ENCODE measurements at regions not wholly inside any gene's neighbourhood (a gene's known extent, or its start where the extent isn't known, plus 50 kb on each side); places are given as distances from the start of the nearest gene placed in this dataset.

- Histone ChIP-seq H3K4me3 (ENCODE audit: low read depth in 1 of 5, low read length in 5 of 5) (no peak overlapping the region), H3K36me3 (ENCODE audit: control insufficient read depth in 5 of 5, insufficient read depth in 5 of 5, low read length in 5 of 5) (no peaks in the 10 kb centered on the region), H3K9ac (ENCODE audit: low read length in 5 of 5) (no peak overlapping the region), H3K27me3 (ENCODE audit: control insufficient read depth in 5 of 5, insufficient read depth in 4 of 5, low read length in 5 of 5) (no peaks in the 10 kb centered on the region), H3K4me1 (ENCODE audit: control insufficient read depth in 5 of 5, insufficient read depth in 5 of 5, low read length in 5 of 5) (no peaks in the 10 kb centered on the region), H3K27ac (ENCODE audit: low read depth, low read length) (no peak overlapping the region), H3K9me3 (ENCODE audit: control insufficient read depth in 5 of 5, low read length in 5 of 5) (peaks cover 0 to 9% (median 4%) of the 10 kb centered on the region in 5 donors)
Observed at GRCh38 chr2:2825516-2826208, 494.6 kb upstream of the MYT1L start.

- H3K4me3 ChIP-seq (ENCODE audit: low read depth in 1 of 5, low read length in 5 of 5) = no peak overlapping the region
- H3K4me1 ChIP-seq (ENCODE audit: control insufficient read depth in 5 of 5, insufficient read depth in 5 of 5, low read length in 5 of 5) = no peaks in the 10 kb centered on the region
- H3K9me3 ChIP-seq (ENCODE audit: control insufficient read depth in 5 of 5, low read length in 5 of 5) = peaks cover 0 to 9% (median 4%) of the 10 kb centered on the region in 5 donors
- no peak overlapping the region for H3K27ac ChIP-seq (ENCODE audit: low read depth, low read length)
- no peaks in the 10 kb centered on the region for H3K27me3 ChIP-seq (ENCODE audit: control insufficient read depth in 5 of 5, insufficient read depth in 4 of 5, low read length in 5 of 5)
- H3K36me3 ChIP-seq (ENCODE audit: control insufficient read depth in 5 of 5, insufficient read depth in 5 of 5, low read length in 5 of 5) = no peaks in the 10 kb centered on the region
- no peak overlapping the region for H3K9ac ChIP-seq (ENCODE audit: low read length in 5 of 5)
Observed at GRCh38 chr2:2825062-2825461, 494.0 kb upstream of the MYT1L start.

DNA sequence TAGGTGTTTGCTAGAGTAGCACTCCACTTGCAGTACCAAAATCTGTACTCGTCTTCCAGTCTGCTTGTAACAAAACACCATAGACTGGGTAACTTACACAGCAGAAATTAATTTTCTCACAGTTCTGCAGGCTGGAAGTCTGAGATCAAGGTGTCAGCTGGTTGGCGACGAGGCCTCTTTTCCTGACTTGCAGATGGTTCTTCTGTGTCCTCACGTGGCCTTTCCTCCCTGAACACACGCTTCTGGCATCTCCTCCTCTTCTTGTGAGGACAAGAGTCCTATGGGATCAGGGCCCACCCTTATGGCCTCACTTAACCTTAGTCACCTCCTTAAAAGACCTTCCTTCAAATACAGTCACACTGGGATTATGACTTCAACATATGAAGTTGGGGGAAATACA lies 493.5 kb upstream of the MYT1L start:
- H3K4me1 ChIP-seq (ENCODE audit: control insufficient read depth in 5 of 5, insufficient read depth in 5 of 5, low read length in 5 of 5) = no peaks in the 10 kb centered on the region
- peaks cover 0 to 9% (median 4%) of the 10 kb centered on the region in 5 donors for H3K9me3 ChIP-seq (ENCODE audit: control insufficient read depth in 5 of 5, low read length in 5 of 5)
- H3K27ac ChIP-seq (ENCODE audit: low read depth, low read length) = no peak overlapping the region
- no peak overlapping the region for H3K4me3 ChIP-seq (ENCODE audit: low read depth in 1 of 5, low read length in 5 of 5)
- H3K36me3 ChIP-seq (ENCODE audit: control insufficient read depth in 5 of 5, insufficient read depth in 5 of 5, low read length in 5 of 5) = no peaks in the 10 kb centered on the region
- no peaks in the 10 kb centered on the region for H3K27me3 ChIP-seq (ENCODE audit: control insufficient read depth in 5 of 5, insufficient read depth in 4 of 5, low read length in 5 of 5)
- no peak overlapping the region for H3K9ac ChIP-seq (ENCODE audit: low read length in 5 of 5)

DNA sequence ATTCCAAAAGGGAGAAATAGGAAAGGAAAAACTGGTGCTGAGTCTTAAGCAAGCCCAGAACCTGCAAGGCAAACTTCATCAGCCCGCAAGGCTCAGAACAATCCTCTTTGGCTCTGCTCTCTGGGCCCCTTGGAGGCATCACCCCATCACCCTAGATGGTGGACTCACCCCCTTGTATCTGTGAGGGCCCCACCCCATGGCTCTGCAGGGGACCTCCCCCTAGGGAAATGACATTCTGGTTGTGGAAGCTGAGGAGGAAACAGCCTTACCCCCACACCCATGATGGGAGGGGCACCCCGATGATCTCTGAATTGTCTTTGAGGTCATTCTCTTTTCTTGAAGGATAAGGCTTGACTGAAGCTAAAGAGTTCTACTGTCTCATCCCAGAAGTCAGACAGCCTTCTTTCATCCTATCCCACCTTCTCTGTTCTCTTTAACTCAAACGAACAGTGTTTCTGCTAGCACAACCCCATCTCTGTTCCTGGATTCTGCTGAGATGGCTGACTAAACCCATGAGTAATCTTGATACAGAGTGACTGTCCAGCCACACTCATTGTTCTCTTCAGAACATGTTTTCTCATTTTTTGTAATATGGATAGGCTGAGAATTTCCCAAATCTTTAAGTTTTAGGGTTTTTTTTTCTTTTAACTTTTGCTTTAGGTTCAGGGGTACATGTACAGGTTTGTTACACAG lies 492.1 kb upstream of the MYT1L start:
- no peaks in the 10 kb centered on the region for H3K4me1 ChIP-seq (ENCODE audit: control insufficient read depth in 5 of 5, insufficient read depth in 5 of 5, low read length in 5 of 5)
- no peak overlapping the region for H3K9ac ChIP-seq (ENCODE audit: low read length in 5 of 5)
- H3K27me3 ChIP-seq (ENCODE audit: control insufficient read depth in 5 of 5, insufficient read depth in 4 of 5, low read length in 5 of 5) = no peaks in the 10 kb centered on the region
- peaks cover 0 to 9% (median 4%) of the 10 kb centered on the region in 5 donors for H3K9me3 ChIP-seq (ENCODE audit: control insufficient read depth in 5 of 5, low read length in 5 of 5)
- no peak overlapping the region for H3K27ac ChIP-seq (ENCODE audit: low read depth, low read length)
- no peaks in the 10 kb centered on the region for H3K36me3 ChIP-seq (ENCODE audit: control insufficient read depth in 5 of 5, insufficient read depth in 5 of 5, low read length in 5 of 5)
- no peak overlapping the region for H3K4me3 ChIP-seq (ENCODE audit: low read depth in 1 of 5, low read length in 5 of 5)

DNA sequence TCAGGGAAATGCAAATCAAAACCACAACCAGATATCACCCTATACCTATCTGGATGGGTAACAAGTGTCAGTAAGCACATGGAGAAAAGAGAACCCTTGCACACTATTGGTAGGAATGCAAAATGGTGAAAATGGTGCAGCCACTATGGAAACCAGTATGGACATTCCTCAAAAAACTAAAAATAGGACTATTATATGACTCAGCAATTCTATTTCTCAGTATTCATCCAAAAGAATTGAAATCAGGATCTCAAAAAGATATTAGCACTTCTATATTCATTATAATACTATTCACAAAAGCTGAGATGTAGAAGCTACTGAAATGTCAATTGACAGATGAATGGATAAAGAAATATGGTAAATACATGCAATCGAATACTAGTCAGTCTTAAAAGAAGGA lies 491.1 kb upstream of the MYT1L start:
- H3K27me3 ChIP-seq (ENCODE audit: control insufficient read depth in 5 of 5, insufficient read depth in 4 of 5, low read length in 5 of 5) = no peaks in the 10 kb centered on the region
- H3K9ac ChIP-seq (ENCODE audit: low read length in 5 of 5) = no peak overlapping the region
- H3K27ac ChIP-seq (ENCODE audit: low read depth, low read length) = no peak overlapping the region
- H3K4me3 ChIP-seq (ENCODE audit: low read depth in 1 of 5, low read length in 5 of 5) = no peak overlapping the region
- peaks cover 0 to 9% (median 4%) of the 10 kb centered on the region in 5 donors for H3K9me3 ChIP-seq (ENCODE audit: control insufficient read depth in 5 of 5, low read length in 5 of 5)
- H3K4me1 ChIP-seq (ENCODE audit: control insufficient read depth in 5 of 5, insufficient read depth in 5 of 5, low read length in 5 of 5) = no peaks in the 10 kb centered on the region
- no peaks in the 10 kb centered on the region for H3K36me3 ChIP-seq (ENCODE audit: control insufficient read depth in 5 of 5, insufficient read depth in 5 of 5, low read length in 5 of 5)

DNA sequence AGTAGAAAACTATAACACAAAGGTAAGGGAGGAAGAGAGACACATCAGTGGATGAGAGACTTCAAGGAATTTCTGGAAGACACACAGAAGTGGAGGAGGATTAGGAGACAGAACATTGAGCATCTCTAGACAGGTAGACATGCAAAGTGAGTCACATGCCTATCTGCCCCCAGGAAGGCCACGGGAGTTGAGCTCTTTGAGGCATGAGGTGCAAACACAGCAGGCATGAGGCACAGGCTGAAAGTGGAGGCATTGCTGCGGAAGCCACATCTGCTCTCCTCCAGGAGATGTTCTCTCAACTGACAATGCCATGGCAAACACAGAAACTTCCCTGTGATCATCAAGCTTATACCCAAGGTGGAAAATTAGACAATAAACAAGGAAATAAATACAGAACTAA lies 481.6 kb upstream of the MYT1L start:
- H3K9ac ChIP-seq (ENCODE audit: low read length in 5 of 5) = no peak overlapping the region
- no peaks in the 10 kb centered on the region for H3K36me3 ChIP-seq (ENCODE audit: control insufficient read depth in 5 of 5, insufficient read depth in 5 of 5, low read length in 5 of 5)
- no peak overlapping the region for H3K27ac ChIP-seq (ENCODE audit: low read depth, low read length)
- no peaks in the 10 kb centered on the region for H3K27me3 ChIP-seq (ENCODE audit: control insufficient read depth in 5 of 5, insufficient read depth in 4 of 5, low read length in 5 of 5)
- H3K9me3 ChIP-seq (ENCODE audit: control insufficient read depth in 5 of 5, low read length in 5 of 5) = peaks cover 0 to 17% (median 14%) of the 10 kb centered on the region in 5 donors
- H3K4me3 ChIP-seq (ENCODE audit: low read depth in 1 of 5, low read length in 5 of 5) = no peak overlapping the region
- no peaks in the 10 kb centered on the region for H3K4me1 ChIP-seq (ENCODE audit: control insufficient read depth in 5 of 5, insufficient read depth in 5 of 5, low read length in 5 of 5)

- Histone ChIP-seq H3K36me3 (ENCODE audit: control insufficient read depth in 5 of 5, insufficient read depth in 5 of 5, low read length in 5 of 5) (no peaks in the 10 kb centered on the region), H3K27ac (ENCODE audit: low read depth, low read length) (no peak overlapping the region), H3K27me3 (ENCODE audit: control insufficient read depth in 5 of 5, insufficient read depth in 4 of 5, low read length in 5 of 5) (no peaks in the 10 kb centered on the region), H3K9ac (ENCODE audit: low read length in 5 of 5) (no peak overlapping the region), H3K4me1 (ENCODE audit: control insufficient read depth in 5 of 5, insufficient read depth in 5 of 5, low read length in 5 of 5) (no peaks in the 10 kb centered on the region), H3K9me3 (ENCODE audit: control insufficient read depth in 5 of 5, low read length in 5 of 5) (peaks cover 0 to 17% (median 14%) of the 10 kb centered on the region in 5 donors), H3K4me3 (ENCODE audit: low read depth in 1 of 5, low read length in 5 of 5) (no peak overlapping the region)
Observed at GRCh38 chr2:2812117-2812516, 481.0 kb upstream of the MYT1L start.

- Histone ChIP-seq H3K27ac (ENCODE audit: low read depth, low read length) (no peak overlapping the region), H3K27me3 (ENCODE audit: control insufficient read depth in 5 of 5, insufficient read depth in 4 of 5, low read length in 5 of 5) (no peaks in the 10 kb centered on the region), H3K4me3 (ENCODE audit: low read depth in 1 of 5, low read length in 5 of 5) (no peak overlapping the region), H3K9me3 (ENCODE audit: control insufficient read depth in 5 of 5, low read length in 5 of 5) (peaks cover 0 to 17% (median 14%) of the 10 kb centered on the region in 5 donors), H3K4me1 (ENCODE audit: control insufficient read depth in 5 of 5, insufficient read depth in 5 of 5, low read length in 5 of 5) (no peaks in the 10 kb centered on the region), H3K36me3 (ENCODE audit: control insufficient read depth in 5 of 5, insufficient read depth in 5 of 5, low read length in 5 of 5) (no peaks in the 10 kb centered on the region), H3K9ac (ENCODE audit: low read length in 5 of 5) (no peak overlapping the region)
Observed at GRCh38 chr2:2810504-2810903, 479.4 kb upstream of the MYT1L start.

DNA sequence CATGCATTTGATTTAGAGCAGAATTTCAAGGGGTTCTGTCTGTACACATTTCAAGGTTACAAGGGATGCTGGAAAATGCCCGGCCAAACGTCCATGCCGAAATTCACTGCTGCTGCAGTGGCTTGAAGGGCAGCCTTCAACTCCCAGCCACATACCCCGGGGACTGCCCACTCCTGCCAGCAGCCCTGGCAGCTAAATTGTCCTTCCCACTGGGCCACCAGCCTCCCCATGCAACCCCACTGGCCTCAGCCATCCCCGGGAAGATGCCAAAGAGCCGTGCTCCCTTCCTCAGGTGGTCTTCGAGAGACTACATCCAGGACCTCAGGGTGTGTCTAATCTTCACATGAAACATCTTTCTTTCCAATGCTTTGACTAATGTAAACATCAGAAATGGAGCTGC lies 478.7 kb upstream of the MYT1L start:
- H3K36me3 ChIP-seq (ENCODE audit: control insufficient read depth in 5 of 5, insufficient read depth in 5 of 5, low read length in 5 of 5) = no peaks in the 10 kb centered on the region
- H3K4me3 ChIP-seq (ENCODE audit: low read depth in 1 of 5, low read length in 5 of 5) = no peak overlapping the region
- no peaks in the 10 kb centered on the region for H3K4me1 ChIP-seq (ENCODE audit: control insufficient read depth in 5 of 5, insufficient read depth in 5 of 5, low read length in 5 of 5)
- H3K9me3 ChIP-seq (ENCODE audit: control insufficient read depth in 5 of 5, low read length in 5 of 5) = peaks cover 0 to 17% (median 14%) of the 10 kb centered on the region in 5 donors
- H3K27me3 ChIP-seq (ENCODE audit: control insufficient read depth in 5 of 5, insufficient read depth in 4 of 5, low read length in 5 of 5) = no peaks in the 10 kb centered on the region
- H3K27ac ChIP-seq (ENCODE audit: low read depth, low read length) = no peak overlapping the region
- H3K9ac ChIP-seq (ENCODE audit: low read length in 5 of 5) = no peak overlapping the region

GRCh38 chr2:2808551-2809058 lies 477.5 kb upstream of the MYT1L start:
- Histone ChIP-seq H3K4me3 (ENCODE audit: low read depth in 1 of 5, low read length in 5 of 5) (no peak overlapping the region), H3K27me3 (ENCODE audit: control insufficient read depth in 5 of 5, insufficient read depth in 4 of 5, low read length in 5 of 5) (no peaks in the 10 kb centered on the region), H3K27ac (ENCODE audit: low read depth, low read length) (no peak overlapping the region), H3K36me3 (ENCODE audit: control insufficient read depth in 5 of 5, insufficient read depth in 5 of 5, low read length in 5 of 5) (no peaks in the 10 kb centered on the region), H3K9ac (ENCODE audit: low read length in 5 of 5) (no peak overlapping the region), H3K9me3 (ENCODE audit: control insufficient read depth in 5 of 5, low read length in 5 of 5) (peaks cover 0 to 10% (median 7%) of the 10 kb centered on the region in 5 donors), H3K4me1 (ENCODE audit: control insufficient read depth in 5 of 5, insufficient read depth in 5 of 5, low read length in 5 of 5) (no peaks in the 10 kb centered on the region)
